Cardiac muscle cell (in vitro differentiated cells and primary cell): ENCODE measurements at regions not wholly inside any gene's neighbourhood (a gene's known extent, or its start where the extent isn't known, plus 50 kb on each side); places are given as distances from the start of the nearest gene placed in this dataset.
A peak's percentile ranks its signal among the peaks of the same experiment; 100 is the strongest.

Experiments used
- DNase-seq, 2 donors: peaks; one replicate each; pipeline versions ENCODE4 v3.0.0 to v3.0.0-alpha.2; 2010 to 2017; ENCODE audit warnings: low read depth in 1 of 2, low spot score in 1 of 2
- H3K27ac ChIP-seq: fragments of 200-600 bp; sonication (generic); 2 replicates; pipeline ENCODE4 v1.5.1; 2016
- H3K27me3 ChIP-seq: fragments of 200-600 bp; sonication (generic); 2 replicates; pipeline ENCODE4 v1.6.0; 2016; ENCODE audit warnings: control low read depth
- H3K36me3 ChIP-seq: fragments of 200-600 bp; sonication (generic); 2 replicates; pipeline ENCODE4 v1.5.1; 2016; ENCODE audit warnings: control low read depth
- H3K4me1 ChIP-seq: fragments of 200-600 bp; sonication (generic); 2 replicates; pipeline ENCODE4 v1.8.1; 2017; ENCODE audit warnings: low read depth, mild to moderate bottlenecking, mixed run types
- H3K4me3 ChIP-seq: fragments of 200-600 bp; sonication (generic); 2 replicates; pipeline ENCODE4 v1.5.1; 2016; ENCODE audit warnings: mild to moderate bottlenecking
- H3K9me3 ChIP-seq: fragments of 200-600 bp; sonication (generic); 2 replicates; pipeline ENCODE4 v1.5.1; 2017; ENCODE audit warnings: low read depth, mild to moderate bottlenecking, control low read depth
- TF ChIP-seq, protein P1 (sequence below): IDR thresholded peaks from 2 replicates; pipeline ENCODE4 v1.5.1; 2012; ENCODE audit warnings: low read depth, mild to moderate bottlenecking, low read length

GRCh38 chr2:234136461-234136860 is 86.0 kb downstream of the SPP2 start:
- no peak for DNase-seq
- no peak overlapping the region for H3K27ac ChIP-seq
- H3K4me3 ChIP-seq = no peak overlapping the region
- H3K4me1 ChIP-seq = no peaks in the 10 kb centered on the region
- no peaks in the 10 kb centered on the region for H3K9me3 ChIP-seq
- no peaks in the 10 kb centered on the region for H3K36me3 ChIP-seq
- H3K27me3 ChIP-seq = no peaks in the 10 kb centered on the region
- TF ChIP-seq, protein P1, sequence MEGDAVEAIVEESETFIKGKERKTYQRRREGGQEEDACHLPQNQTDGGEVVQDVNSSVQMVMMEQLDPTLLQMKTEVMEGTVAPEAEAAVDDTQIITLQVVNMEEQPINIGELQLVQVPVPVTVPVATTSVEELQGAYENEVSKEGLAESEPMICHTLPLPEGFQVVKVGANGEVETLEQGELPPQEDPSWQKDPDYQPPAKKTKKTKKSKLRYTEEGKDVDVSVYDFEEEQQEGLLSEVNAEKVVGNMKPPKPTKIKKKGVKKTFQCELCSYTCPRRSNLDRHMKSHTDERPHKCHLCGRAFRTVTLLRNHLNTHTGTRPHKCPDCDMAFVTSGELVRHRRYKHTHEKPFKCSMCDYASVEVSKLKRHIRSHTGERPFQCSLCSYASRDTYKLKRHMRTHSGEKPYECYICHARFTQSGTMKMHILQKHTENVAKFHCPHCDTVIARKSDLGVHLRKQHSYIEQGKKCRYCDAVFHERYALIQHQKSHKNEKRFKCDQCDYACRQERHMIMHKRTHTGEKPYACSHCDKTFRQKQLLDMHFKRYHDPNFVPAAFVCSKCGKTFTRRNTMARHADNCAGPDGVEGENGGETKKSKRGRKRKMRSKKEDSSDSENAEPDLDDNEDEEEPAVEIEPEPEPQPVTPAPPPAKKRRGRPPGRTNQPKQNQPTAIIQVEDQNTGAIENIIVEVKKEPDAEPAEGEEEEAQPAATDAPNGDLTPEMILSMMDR = no peak

- peak; percentile 82 to 83 for DNase-seq
- Histone ChIP-seq H3K4me3 (no peak overlapping the region), H3K36me3 (no peaks in the 10 kb centered on the region), H3K4me1 (no peaks in the 10 kb centered on the region), H3K9me3 (no peaks in the 10 kb centered on the region), H3K27ac (no peak overlapping the region), H3K27me3 (no peaks in the 10 kb centered on the region)
- TF ChIP-seq, protein P1 = peak; percentile 85
Measured at GRCh38 chr2:234135750-234136221, 85.3 kb downstream of the SPP2 start.

DNA sequence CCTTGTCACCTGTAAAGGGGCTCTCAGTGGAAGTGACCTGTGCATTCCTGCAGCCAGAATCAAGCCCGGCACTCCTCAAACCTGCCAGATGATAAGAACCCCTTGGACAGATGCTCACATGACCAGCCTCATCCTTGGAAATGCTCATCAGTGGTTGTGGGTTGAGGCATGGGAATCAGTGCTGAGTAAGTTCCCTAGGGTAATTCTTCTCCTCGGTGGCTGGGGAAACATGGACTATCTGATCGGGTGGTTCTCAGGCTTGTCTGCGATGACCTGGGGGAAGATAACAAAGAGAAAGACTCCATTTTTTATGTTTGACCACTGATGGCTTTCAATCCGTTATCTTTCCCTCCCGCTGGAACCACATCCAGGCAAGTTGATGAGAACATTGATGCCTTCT is 84.0 kb downstream of the SPP2 start:
- DNase-seq = no peak
- H3K9me3 ChIP-seq = no peaks in the 10 kb centered on the region

GRCh38 chr2:234133004-234133403 is 82.5 kb downstream of the SPP2 start:
- H3K27me3 ChIP-seq = no peaks in the 10 kb centered on the region
- H3K4me1 ChIP-seq = no peaks in the 10 kb centered on the region
- no peak for DNase-seq
- H3K27ac ChIP-seq = no peak overlapping the region
- H3K9me3 ChIP-seq = no peaks in the 10 kb centered on the region
- TF ChIP-seq, protein P1 = no peak
- no peaks in the 10 kb centered on the region for H3K36me3 ChIP-seq
- no peak overlapping the region for H3K4me3 ChIP-seq

More for the DNA sequence above, 84.0 kb downstream of the SPP2 start:
- Histone ChIP-seq H3K27me3 (no peaks in the 10 kb centered on the region), H3K27ac (no peak overlapping the region), H3K36me3 (no peaks in the 10 kb centered on the region), H3K4me1 (no peaks in the 10 kb centered on the region), H3K4me3 (no peak overlapping the region)
- TF ChIP-seq, protein P1 = no peak

GRCh38 chr2:234130777-234131181 is 80.3 kb downstream of the SPP2 start:
- Histone ChIP-seq H3K27ac (no peak overlapping the region), H3K27me3 (no peaks in the 10 kb centered on the region), H3K9me3 (no peaks in the 10 kb centered on the region), H3K4me1 (no peaks in the 10 kb centered on the region), H3K36me3 (no peaks in the 10 kb centered on the region), H3K4me3 (no peak overlapping the region)
- TF ChIP-seq, protein P1 = no peak
- DNase-seq = no peak

- H3K9me3 ChIP-seq = no peaks in the 10 kb centered on the region
- TF ChIP-seq, protein P1 = no peak
- no peak overlapping the region for H3K4me3 ChIP-seq
- no peak overlapping the region for H3K27ac ChIP-seq
- no peaks in the 10 kb centered on the region for H3K27me3 ChIP-seq
- no peak for DNase-seq
- H3K36me3 ChIP-seq = no peaks in the 10 kb centered on the region
- H3K4me1 ChIP-seq = no peaks in the 10 kb centered on the region
Measured at GRCh38 chr2:234128606-234129005, 78.1 kb downstream of the SPP2 start.
